ENCODE measurements at regions not wholly inside any gene's neighbourhood (a gene's known extent, or its start where the extent isn't known, plus 50 kb on each side); places are given as distances from the start of the nearest gene placed in this dataset.

- no peak for TF ChIP-seq POLR2A (IDR thresholded peaks at IDR 0.05)
- TF ChIP-seq, protein P1, sequence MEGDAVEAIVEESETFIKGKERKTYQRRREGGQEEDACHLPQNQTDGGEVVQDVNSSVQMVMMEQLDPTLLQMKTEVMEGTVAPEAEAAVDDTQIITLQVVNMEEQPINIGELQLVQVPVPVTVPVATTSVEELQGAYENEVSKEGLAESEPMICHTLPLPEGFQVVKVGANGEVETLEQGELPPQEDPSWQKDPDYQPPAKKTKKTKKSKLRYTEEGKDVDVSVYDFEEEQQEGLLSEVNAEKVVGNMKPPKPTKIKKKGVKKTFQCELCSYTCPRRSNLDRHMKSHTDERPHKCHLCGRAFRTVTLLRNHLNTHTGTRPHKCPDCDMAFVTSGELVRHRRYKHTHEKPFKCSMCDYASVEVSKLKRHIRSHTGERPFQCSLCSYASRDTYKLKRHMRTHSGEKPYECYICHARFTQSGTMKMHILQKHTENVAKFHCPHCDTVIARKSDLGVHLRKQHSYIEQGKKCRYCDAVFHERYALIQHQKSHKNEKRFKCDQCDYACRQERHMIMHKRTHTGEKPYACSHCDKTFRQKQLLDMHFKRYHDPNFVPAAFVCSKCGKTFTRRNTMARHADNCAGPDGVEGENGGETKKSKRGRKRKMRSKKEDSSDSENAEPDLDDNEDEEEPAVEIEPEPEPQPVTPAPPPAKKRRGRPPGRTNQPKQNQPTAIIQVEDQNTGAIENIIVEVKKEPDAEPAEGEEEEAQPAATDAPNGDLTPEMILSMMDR (IDR thresholded peaks at IDR 0.05) = no peak
Observed at GRCh38 chr6:170019818-170020583, 268.6 kb downstream of the ERMARD start.

Data from body of pancreas (tissue), 4 donors.